ENCODE measurements at regions not wholly inside any gene's neighbourhood (a gene's known extent, or its start where the extent isn't known, plus 50 kb on each side); places are given as distances from the start of the nearest gene placed in this dataset.
"Not testable (repeated sequence)": the region's sequence is repeated elsewhere in the genome, so short reads cannot be mapped to it uniquely, and the experiment has no call there.

GRCh38 chr7:26424319-26424718, 132.7 kb downstream of the SNX10 start:
- H3K4me1 ChIP-seq (ENCODE audit: control insufficient read depth in 3 of 3, insufficient read depth in 2 of 3, low read depth in 1 of 3, low read length in 2 of 3); H3K27ac ChIP-seq (ENCODE audit: low read depth in 1 of 3, low read length in 2 of 3); DNase-seq; H3K4me3 ChIP-seq (ENCODE audit: low read depth in 1 of 3, low read length in 3 of 3); H3K36me3 ChIP-seq (ENCODE audit: control insufficient read depth in 3 of 3, insufficient read depth in 2 of 3, low read depth in 1 of 3, low read length in 3 of 3); H3K9me3 ChIP-seq (ENCODE audit: control insufficient read depth in 2 of 2, insufficient read depth in 1 of 2, low read depth in 1 of 2, low read length in 1 of 2); FAIRE-seq; H3K27me3 ChIP-seq (ENCODE audit: control insufficient read depth in 3 of 3, insufficient read depth in 3 of 3, low read length in 3 of 3): not testable (repeated sequence)
- WGBS, 3 donors: 90 to 97% (median 96%) methylated on average over 1 of the region's 1 CpG

DNA sequence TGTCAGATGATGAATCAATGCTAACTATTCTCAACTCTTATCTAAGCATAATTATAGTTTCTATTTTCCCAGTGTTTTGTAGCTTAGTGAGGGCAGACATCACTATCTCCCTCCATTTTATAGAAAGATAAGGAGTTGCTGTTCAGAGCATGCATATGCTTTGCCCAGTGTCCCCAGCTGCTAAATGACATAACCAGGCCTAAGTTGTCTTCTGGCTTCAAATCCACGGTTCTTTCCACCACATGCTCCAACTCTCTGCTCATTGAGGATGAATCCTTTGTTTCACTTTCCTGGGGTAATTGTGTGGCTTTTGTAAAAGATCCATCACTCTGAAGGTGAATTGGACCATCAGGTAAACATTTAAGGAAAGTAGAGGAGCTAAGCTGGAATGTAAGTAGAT, 134.0 kb downstream of the SNX10 start:
- no peak for DNase-seq
- Histone ChIP-seq H3K4me1 (ENCODE audit: control insufficient read depth in 3 of 3, insufficient read depth in 2 of 3, low read depth in 1 of 3, low read length in 2 of 3) (no peaks in the 10 kb centered on the region), H3K9me3 (ENCODE audit: control insufficient read depth in 2 of 2, insufficient read depth in 1 of 2, low read depth in 1 of 2, low read length in 1 of 2) (no peaks in the 10 kb centered on the region), H3K27ac (ENCODE audit: low read depth in 1 of 3, low read length in 2 of 3) (no peak overlapping the region), H3K36me3 (ENCODE audit: control insufficient read depth in 3 of 3, insufficient read depth in 2 of 3, low read depth in 1 of 3, low read length in 3 of 3) (no peaks in the 10 kb centered on the region), H3K27me3 (ENCODE audit: control insufficient read depth in 3 of 3, insufficient read depth in 3 of 3, low read length in 3 of 3) (no peaks in the 10 kb centered on the region), H3K4me3 (ENCODE audit: low read depth in 1 of 3, low read length in 3 of 3) (no peak overlapping the region)
- 47 to 70% (median 48%) methylated on average over 1 of the region's 1 CpG for WGBS, 3 donors
- FAIRE-seq: no peak

DNA sequence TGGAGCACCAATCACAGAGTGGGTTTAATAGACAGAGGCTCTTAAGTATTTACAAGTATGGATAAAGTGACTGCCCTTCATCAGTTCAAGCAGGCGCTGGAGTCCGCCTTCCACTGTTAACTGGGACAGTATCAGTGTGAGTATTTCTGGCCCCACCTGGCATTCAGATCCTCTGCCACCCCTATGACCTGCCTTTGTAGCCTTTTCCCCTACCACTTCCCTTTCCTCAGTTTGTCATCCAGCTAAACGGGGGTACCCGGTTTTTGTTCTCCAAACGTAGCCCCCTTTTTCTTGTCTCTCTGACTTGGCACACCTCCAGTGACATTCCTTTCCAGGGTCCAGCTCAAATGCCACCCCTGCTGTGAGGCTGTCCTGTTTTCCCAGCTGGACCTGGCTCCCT, 134.4 kb downstream of the SNX10 start:
- no peak overlapping the region for H3K27ac ChIP-seq (ENCODE audit: low read depth in 1 of 3, low read length in 2 of 3)
- no peaks in the 10 kb centered on the region for H3K27me3 ChIP-seq (ENCODE audit: control insufficient read depth in 3 of 3, insufficient read depth in 3 of 3, low read length in 3 of 3)
- no peaks in the 10 kb centered on the region for H3K9me3 ChIP-seq (ENCODE audit: control insufficient read depth in 2 of 2, insufficient read depth in 1 of 2, low read depth in 1 of 2, low read length in 1 of 2)
- no peaks in the 10 kb centered on the region for H3K36me3 ChIP-seq (ENCODE audit: control insufficient read depth in 3 of 3, insufficient read depth in 2 of 3, low read depth in 1 of 3, low read length in 3 of 3)
- 74 to 80% (median 79%) methylated on average over 5 of the region's 5 CpGs for WGBS, 3 donors
- no peak for FAIRE-seq
- H3K4me1 ChIP-seq (ENCODE audit: control insufficient read depth in 3 of 3, insufficient read depth in 2 of 3, low read depth in 1 of 3, low read length in 2 of 3): no peaks in the 10 kb centered on the region
- H3K4me3 ChIP-seq (ENCODE audit: low read depth in 1 of 3, low read length in 3 of 3): no peak overlapping the region
- no peak for DNase-seq

DNA sequence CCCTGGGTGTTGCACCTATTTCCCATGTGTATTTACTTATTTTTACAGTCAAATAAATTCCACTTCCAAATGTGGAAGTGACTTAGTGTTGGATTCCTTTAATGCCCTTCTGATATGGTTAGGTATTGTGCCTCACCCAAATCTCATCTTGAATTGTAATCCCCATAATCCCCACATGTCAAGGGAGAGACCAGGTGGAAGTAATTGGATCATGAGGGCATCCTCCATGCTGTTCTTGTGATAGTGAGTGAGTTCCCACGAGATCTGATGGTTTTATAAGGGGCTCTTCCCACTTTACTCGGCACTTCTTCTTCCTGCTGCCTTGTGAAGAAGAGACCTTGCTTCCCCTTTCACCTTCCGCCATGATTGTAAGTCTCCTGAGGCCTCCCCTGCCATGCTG, 136.9 kb downstream of the SNX10 start:
- no peak overlapping the region for H3K4me3 ChIP-seq (ENCODE audit: low read depth in 1 of 3, low read length in 3 of 3)
- no peak overlapping the region for H3K27ac ChIP-seq (ENCODE audit: low read depth in 1 of 3, low read length in 2 of 3)
- no peaks in the 10 kb centered on the region for H3K27me3 ChIP-seq (ENCODE audit: control insufficient read depth in 3 of 3, insufficient read depth in 3 of 3, low read length in 3 of 3)
- H3K9me3 ChIP-seq (ENCODE audit: control insufficient read depth in 2 of 2, insufficient read depth in 1 of 2, low read depth in 1 of 2, low read length in 1 of 2): no peaks in the 10 kb centered on the region
- no peaks in the 10 kb centered on the region for H3K4me1 ChIP-seq (ENCODE audit: control insufficient read depth in 3 of 3, insufficient read depth in 2 of 3, low read depth in 1 of 3, low read length in 2 of 3)
- WGBS, 3 donors: 54 to 80% (median 62%) methylated on average over 3 of the region's 3 CpGs
- no peaks in the 10 kb centered on the region for H3K36me3 ChIP-seq (ENCODE audit: control insufficient read depth in 3 of 3, insufficient read depth in 2 of 3, low read depth in 1 of 3, low read length in 3 of 3)
- DNase-seq (no peak), FAIRE-seq (no peak)

- H3K4me1 ChIP-seq (ENCODE audit: control insufficient read depth in 3 of 3, insufficient read depth in 2 of 3, low read depth in 1 of 3, low read length in 2 of 3): no peaks in the 10 kb centered on the region
- no peak for FAIRE-seq
- DNase-seq: no peak
- no peaks in the 10 kb centered on the region for H3K36me3 ChIP-seq (ENCODE audit: control insufficient read depth in 3 of 3, insufficient read depth in 2 of 3, low read depth in 1 of 3, low read length in 3 of 3)
- H3K9me3 ChIP-seq (ENCODE audit: control insufficient read depth in 2 of 2, insufficient read depth in 1 of 2, low read depth in 1 of 2, low read length in 1 of 2): no peaks in the 10 kb centered on the region
- H3K27ac ChIP-seq (ENCODE audit: low read depth in 1 of 3, low read length in 2 of 3): no peak overlapping the region
- H3K4me3 ChIP-seq (ENCODE audit: low read depth in 1 of 3, low read length in 3 of 3): no peak overlapping the region
- WGBS, 3 donors: 61 to 76% (median 67%) methylated on average over 5 of the region's 5 CpGs
- H3K27me3 ChIP-seq (ENCODE audit: control insufficient read depth in 3 of 3, insufficient read depth in 3 of 3, low read length in 3 of 3): no peaks in the 10 kb centered on the region
Observed at GRCh38 chr7:26429168-26429567, 137.5 kb downstream of the SNX10 start.

- WGBS, 3 donors: 69 to 82% (median 81%) methylated on average over 3 of the region's 3 CpGs
- Histone ChIP-seq H3K4me1 (ENCODE audit: control insufficient read depth in 3 of 3, insufficient read depth in 2 of 3, low read depth in 1 of 3, low read length in 2 of 3) (no peaks in the 10 kb centered on the region), H3K36me3 (ENCODE audit: control insufficient read depth in 3 of 3, insufficient read depth in 2 of 3, low read depth in 1 of 3, low read length in 3 of 3) (no peaks in the 10 kb centered on the region), H3K9me3 (ENCODE audit: control insufficient read depth in 2 of 2, insufficient read depth in 1 of 2, low read depth in 1 of 2, low read length in 1 of 2) (no peaks in the 10 kb centered on the region), H3K27ac (ENCODE audit: low read depth in 1 of 3, low read length in 2 of 3) (no peak overlapping the region), H3K4me3 (ENCODE audit: low read depth in 1 of 3, low read length in 3 of 3) (no peak overlapping the region), H3K27me3 (ENCODE audit: control insufficient read depth in 3 of 3, insufficient read depth in 3 of 3, low read length in 3 of 3) (peaks cover 0 to 3% (median 1%) of the 10 kb centered on the region in 3 donors)
- FAIRE-seq (no peak), DNase-seq (no peak)
Observed at GRCh38 chr7:26434974-26435373, 143.3 kb downstream of the SNX10 start.

DNA sequence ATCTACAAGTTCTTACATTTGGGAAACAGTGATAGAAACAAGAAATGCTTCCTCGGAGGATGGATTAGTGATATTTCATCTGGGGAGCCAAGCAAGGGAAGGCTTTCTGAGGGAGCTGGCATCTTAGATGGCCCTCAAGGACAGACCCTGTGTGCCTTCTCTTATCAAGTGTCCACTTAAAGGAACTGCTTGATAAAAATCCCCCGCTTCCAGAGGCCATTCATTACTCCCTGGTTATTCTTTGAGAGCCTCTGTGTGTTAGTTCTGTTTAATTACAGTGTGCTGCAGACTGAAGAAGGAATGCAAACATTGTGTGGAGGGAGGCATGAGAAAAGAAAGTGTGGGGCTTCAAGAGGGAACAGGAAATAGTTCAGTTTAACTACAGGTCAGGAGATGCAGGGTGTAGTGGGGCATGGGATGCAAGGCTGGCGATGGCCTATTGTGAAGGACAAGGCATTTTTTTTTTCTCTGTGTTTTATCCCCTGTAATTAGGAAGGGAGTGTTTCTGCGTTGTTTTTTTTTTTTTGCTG, 145.4 kb downstream of the SNX10 start:
- WGBS, 3 donors: 62 to 80% (median 77%) methylated on average over 4 of the region's 4 CpGs
- Histone ChIP-seq H3K27me3 (ENCODE audit: control insufficient read depth in 3 of 3, insufficient read depth in 3 of 3, low read length in 3 of 3) (peaks cover 0 to 3% (median 1%) of the 10 kb centered on the region in 3 donors), H3K9me3 (ENCODE audit: control insufficient read depth in 2 of 2, insufficient read depth in 1 of 2, low read depth in 1 of 2, low read length in 1 of 2) (no peaks in the 10 kb centered on the region), H3K36me3 (ENCODE audit: control insufficient read depth in 3 of 3, insufficient read depth in 2 of 3, low read depth in 1 of 3, low read length in 3 of 3) (no peaks in the 10 kb centered on the region), H3K27ac (ENCODE audit: low read depth in 1 of 3, low read length in 2 of 3) (no peak overlapping the region), H3K4me3 (ENCODE audit: low read depth in 1 of 3, low read length in 3 of 3) (no peak overlapping the region), H3K4me1 (ENCODE audit: control insufficient read depth in 3 of 3, insufficient read depth in 2 of 3, low read depth in 1 of 3, low read length in 2 of 3) (no peaks in the 10 kb centered on the region)
- DNase-seq (no peak), FAIRE-seq (no peak)

DNA sequence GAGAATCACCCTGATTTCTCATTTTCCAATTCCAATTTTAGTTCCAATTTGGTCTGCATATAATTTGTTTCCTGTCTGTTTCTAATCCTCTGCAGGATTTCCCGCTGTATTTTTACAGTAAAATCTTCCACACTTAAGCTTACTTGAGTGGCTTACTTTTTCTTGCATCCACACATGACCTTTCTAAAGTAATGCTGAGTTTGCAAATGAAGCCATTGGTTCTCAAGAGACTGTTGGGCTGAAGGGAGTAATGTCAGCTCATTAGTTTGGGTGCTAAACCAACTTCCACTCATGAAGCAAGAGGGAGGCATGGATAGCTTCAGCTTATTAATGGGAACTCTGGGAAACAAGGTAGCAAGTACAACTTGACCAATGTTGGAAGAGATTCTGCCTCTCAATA, 146.4 kb downstream of the SNX10 start:
- WGBS, 3 donors: 85 to 86% (median 86%) methylated on average over 1 of the region's 1 CpG
- no peak for DNase-seq
- no peak overlapping the region for H3K27ac ChIP-seq (ENCODE audit: low read depth in 1 of 3, low read length in 2 of 3)
- FAIRE-seq: no peak
- no peaks in the 10 kb centered on the region for H3K9me3 ChIP-seq (ENCODE audit: control insufficient read depth in 2 of 2, insufficient read depth in 1 of 2, low read depth in 1 of 2, low read length in 1 of 2)
- no peak overlapping the region for H3K4me3 ChIP-seq (ENCODE audit: low read depth in 1 of 3, low read length in 3 of 3)
- peaks cover 0 to 3% (median 1%) of the 10 kb centered on the region in 3 donors for H3K27me3 ChIP-seq (ENCODE audit: control insufficient read depth in 3 of 3, insufficient read depth in 3 of 3, low read length in 3 of 3)
- no peaks in the 10 kb centered on the region for H3K4me1 ChIP-seq (ENCODE audit: control insufficient read depth in 3 of 3, insufficient read depth in 2 of 3, low read depth in 1 of 3, low read length in 2 of 3)
- H3K36me3 ChIP-seq (ENCODE audit: control insufficient read depth in 3 of 3, insufficient read depth in 2 of 3, low read depth in 1 of 3, low read length in 3 of 3): no peaks in the 10 kb centered on the region

GRCh38 chr7:26439521-26440232, 148.0 kb downstream of the SNX10 start:
- no peak overlapping the region for H3K27ac ChIP-seq (ENCODE audit: low read depth in 1 of 3, low read length in 2 of 3)
- no peaks in the 10 kb centered on the region for H3K36me3 ChIP-seq (ENCODE audit: control insufficient read depth in 3 of 3, insufficient read depth in 2 of 3, low read depth in 1 of 3, low read length in 3 of 3)
- no peaks in the 10 kb centered on the region for H3K9me3 ChIP-seq (ENCODE audit: control insufficient read depth in 2 of 2, insufficient read depth in 1 of 2, low read depth in 1 of 2, low read length in 1 of 2)
- WGBS, 3 donors: 82 to 86% (median 82%) methylated on average over 7 of the region's 7 CpGs
- FAIRE-seq: no peak
- no peak overlapping the region for H3K4me3 ChIP-seq (ENCODE audit: low read depth in 1 of 3, low read length in 3 of 3)
- H3K4me1 ChIP-seq (ENCODE audit: control insufficient read depth in 3 of 3, insufficient read depth in 2 of 3, low read depth in 1 of 3, low read length in 2 of 3): no peaks in the 10 kb centered on the region
- peaks cover 0 to 1% (median under 1%) of the 10 kb centered on the region in 3 donors for H3K27me3 ChIP-seq (ENCODE audit: control insufficient read depth in 3 of 3, insufficient read depth in 3 of 3, low read length in 3 of 3)
- DNase-seq: no peak

Data from small intestine (tissue), 7 donors.